GM21529 (cell line): ENCODE measurements at regions not wholly inside any gene's neighbourhood (a gene's known extent, or its start where the extent isn't known, plus 50 kb on each side); places are given as distances from the start of the nearest gene placed in this dataset.

Source experiments
- ATAC-seq: cut with Tn5 transposase; IDR thresholded peaks from one replicate; pipeline ENCODE4 v1.9.1; 2021; ENCODE audit not compliant: unreplicated experiment

DNA sequence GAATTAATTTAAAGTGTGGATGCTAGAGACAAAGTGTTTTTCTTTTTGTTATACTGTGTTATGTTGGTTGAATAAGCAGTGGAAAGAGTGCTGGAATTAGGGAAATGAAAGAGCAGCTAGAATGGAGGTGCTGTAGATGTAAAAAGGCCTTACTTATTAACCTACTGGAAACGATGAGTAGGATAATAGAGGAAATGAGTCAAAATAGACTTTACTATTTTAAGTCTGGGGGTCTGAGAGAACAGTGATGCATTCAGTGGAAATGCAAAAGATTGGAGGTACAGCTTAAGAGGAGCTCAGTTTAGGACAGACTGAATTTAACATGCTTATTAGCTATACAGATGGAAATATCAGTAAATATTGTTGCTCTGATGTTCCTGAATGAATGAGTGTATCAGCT, 674.0 kb downstream of the OTOL1 start:
- no peak for ATAC-seq

DNA sequence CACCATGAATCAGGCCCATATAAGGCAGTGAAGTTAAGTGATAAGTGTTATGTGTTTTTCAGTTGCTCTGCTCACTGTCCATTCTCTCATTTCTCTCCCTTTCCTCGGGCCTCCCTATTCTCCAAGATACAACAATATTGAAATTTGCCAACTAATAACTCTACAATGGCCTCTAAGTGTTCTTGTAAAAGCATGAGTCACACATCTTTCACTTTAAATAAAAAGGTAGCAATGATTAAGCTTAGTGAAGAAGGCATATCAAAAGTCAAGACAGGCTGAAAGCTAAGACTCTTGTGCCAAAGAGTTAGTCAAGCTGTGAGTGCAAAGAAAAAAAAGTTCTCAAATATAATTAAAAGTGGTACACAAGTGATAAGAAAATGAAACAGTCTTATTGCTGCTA, 675.4 kb downstream of the OTOL1 start:
- ATAC-seq = no peak

DNA sequence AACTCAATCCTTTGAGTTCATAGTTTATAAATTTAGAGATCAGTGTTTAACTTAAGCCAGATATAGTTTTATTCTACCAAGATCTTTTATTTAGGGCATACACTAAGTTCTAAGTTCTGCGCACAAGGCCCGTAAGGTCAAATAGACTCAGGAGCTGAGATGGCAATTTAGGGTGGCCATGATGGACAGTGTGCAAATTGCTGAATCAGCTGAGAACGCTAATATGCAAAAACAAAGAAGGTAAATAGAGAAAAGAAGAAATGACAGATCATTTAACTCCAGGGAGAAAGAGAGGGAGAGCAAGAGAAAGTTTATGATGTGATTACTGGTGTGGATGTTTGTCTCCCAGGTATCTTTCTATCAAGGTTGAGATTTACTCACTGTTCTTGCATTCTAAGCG, 678.5 kb downstream of the OTOL1 start:
- ATAC-seq = no peak

- no peak for ATAC-seq
Measured at GRCh38 chr3:162175878-162176277, 679.3 kb downstream of the OTOL1 start.

GRCh38 chr3:162183440-162183839, 686.8 kb downstream of the OTOL1 start:
- no peak for ATAC-seq

DNA sequence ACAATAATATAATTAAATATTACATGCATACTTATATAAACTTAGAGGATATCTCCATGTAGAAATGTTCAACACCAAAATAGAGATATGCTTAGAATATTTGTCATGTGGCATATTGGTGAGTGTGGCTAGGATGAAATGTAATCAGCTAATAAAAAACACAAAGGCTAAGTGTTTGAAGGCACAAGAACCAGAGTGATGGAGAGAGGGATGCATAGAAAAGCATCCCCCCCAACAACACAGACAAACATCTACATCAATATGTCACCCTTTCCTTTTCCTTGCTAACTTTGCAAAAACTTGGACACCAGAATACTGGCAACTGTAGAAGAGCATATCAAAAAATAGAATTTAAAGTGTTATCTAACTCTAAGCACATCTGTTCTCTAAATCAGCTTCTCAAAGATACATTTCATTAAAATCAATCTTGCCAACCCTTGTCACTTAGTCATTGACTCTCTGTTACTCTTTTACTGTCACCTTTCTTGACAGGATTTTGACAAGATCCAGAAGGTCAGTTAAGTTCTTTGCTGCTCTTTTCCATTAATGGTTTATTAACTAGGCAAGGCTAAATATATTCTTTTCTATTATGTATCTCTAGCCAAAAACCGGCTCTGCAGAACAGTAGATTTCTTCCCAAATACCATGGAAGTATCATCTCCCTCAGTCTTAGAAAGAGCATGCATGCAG, 695.9 kb downstream of the OTOL1 start:
- no peak for ATAC-seq

DNA sequence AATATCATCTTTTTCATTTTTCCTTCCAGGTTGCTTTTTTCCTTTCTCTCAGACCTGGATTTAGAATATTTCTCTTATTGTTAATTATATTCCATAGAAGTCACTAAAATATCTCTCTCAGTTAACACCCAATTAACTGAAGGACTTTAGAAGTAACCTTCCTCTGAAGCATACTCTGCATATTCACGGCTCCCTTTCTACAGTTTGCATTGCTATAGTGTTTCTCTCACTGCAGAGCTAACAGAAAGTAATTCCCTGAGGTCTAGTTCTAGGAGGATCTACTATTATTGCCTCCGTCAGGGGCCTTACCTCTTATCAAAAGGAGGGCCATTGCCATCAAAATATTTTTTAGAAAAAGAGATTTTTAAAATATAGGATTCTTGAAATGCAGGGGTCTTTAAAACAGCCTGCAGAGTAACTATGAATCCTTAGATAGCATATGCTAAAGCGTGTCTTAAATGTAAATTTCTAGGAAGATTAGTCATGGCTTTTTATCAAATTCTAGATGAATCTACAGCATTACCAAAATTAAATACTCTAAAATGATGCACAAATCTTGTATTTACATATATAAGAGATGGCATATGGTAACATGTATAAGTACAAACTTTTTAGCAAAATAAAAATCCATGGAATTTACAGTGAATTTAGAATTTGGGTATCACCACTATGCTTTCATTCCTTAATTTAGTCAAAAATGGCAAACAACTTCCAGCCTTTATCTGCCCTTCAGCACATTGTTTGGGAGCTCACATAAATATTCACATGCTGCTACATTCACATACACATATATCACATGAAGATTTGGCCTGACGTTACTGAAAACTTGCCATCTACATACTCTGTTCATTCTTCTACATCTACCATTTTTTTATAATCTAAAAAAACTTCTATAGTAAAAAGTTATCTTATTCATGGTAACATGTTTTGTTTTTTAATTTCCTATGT, 696.8 kb downstream of the OTOL1 start:
- ATAC-seq = no peak

DNA sequence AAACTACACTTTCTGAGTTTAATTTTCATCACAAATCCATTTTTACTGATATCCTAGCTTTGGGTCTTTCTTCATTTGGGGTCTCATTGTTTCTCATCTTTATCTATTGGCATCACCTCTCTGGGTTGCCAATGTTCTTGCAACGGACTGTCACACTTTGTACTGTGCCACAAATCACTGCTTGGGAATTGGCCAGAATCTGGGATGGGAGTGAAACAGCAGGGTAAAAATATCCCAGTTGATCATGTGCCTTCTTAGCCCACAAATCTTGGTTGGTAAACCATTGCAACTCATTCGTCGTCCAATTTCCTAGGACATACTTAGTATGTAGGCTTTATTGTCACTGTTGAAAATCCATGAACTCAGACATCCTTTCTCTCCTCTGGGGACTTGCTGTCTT, 698.5 kb downstream of the OTOL1 start:
- ATAC-seq = no peak

GRCh38 chr3:162196964-162197363, 700.4 kb downstream of the OTOL1 start:
- ATAC-seq = no peak

- no peak for ATAC-seq
Measured at GRCh38 chr3:162200836-162201235, 704.2 kb downstream of the OTOL1 start.

DNA sequence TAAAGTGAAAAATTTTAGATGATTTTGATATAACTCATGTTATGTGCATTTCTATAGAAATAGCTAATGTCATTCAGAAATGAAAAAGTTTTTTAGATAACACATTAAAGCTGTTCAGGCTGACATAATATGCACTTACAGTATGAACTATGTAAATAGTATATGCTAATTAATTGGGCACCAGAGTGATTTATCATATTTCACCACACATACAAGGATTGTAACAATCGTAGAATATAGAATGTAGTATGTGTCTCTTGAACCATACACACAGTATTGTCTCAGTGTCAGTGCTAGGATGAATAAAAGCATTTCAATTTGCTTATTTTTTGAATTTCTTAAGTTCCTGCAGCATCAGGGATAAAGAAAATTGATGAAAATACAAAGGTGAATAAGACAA, 710.0 kb downstream of the OTOL1 start:
- ATAC-seq = no peak

GRCh38 chr3:162211470-162211869, 714.9 kb downstream of the OTOL1 start:
- ATAC-seq = no peak

- no peak for ATAC-seq
Measured at GRCh38 chr3:162213196-162213595, 716.6 kb downstream of the OTOL1 start.

DNA sequence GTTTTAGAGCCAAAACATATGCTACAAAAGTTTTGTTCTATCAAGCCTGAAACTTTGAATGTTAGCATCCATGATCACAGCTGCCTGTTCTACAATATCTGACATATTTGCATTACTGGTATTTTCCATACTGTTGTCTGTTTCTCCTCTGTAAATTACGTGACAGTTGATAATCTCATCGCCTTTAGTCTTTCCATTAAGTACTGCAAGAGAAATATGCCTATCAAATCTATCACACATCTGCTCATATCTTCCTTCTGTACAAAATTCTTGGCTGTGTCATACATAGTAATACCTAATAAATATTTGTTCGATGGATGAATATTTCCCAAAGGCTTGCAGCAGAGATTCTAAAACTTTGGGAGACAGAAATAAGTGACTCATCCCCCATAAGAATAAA, 717.3 kb downstream of the OTOL1 start:
- ATAC-seq = no peak

- ATAC-seq = no peak
Measured at GRCh38 chr3:162217647-162218046, 721.0 kb downstream of the OTOL1 start.

DNA sequence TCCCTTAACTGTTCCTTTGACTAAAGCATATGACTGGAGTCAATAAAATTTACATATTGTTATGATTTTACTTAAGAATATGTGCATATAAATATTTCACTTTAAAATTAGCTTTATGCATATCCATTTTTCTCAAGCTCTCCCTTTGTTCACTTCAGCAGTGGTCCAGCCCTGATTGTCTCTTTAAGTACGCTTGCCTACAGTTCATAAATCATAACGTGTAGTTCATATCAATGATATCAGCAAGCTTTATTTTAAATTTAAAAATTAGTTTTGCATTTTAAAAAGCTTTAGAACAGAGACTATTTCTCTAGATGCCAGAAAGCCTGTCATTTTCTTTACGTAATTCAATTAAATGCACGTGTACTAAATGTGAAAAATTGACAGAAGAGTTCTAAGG, 721.9 kb downstream of the OTOL1 start:
- ATAC-seq = no peak

DNA sequence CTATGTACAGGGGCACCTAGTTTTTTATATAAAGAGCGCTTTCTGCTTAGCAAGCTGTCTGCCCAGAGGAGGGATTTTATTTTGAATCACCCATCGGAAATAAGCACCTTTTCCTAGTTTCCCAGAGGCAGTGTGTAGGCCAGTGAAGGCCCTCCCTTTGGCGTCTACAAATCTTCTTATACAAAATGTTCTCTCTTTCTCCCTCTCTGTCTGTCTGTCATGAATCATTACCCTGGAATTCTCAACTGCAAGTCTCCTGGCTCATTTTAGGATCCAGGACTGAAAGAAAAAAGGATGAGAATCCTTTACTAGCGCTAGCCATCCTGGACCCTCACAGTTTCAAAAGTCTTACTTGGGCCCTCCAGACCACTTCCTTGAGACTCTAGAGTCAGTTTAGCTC, 728.1 kb downstream of the OTOL1 start:
- ATAC-seq = no peak

DNA sequence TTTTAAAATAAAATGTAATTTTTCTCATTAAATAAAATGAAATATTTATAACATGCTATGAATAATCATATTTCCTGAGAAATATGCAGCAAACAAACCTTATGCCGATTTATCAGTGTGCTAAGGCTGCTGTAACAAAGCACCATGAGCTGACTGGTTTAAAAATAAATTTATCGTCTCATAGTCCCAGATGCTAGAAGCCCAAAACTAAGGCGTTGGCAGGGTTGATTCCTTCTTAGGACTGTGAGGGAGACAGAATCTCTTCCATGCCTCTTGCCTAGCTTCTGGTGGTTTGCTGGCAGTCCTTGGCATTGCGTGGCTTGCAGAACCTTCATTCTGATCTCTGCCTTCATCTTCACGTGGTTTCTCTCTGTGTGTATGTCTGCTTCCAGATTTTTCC, 740.3 kb downstream of the OTOL1 start:
- ATAC-seq = no peak

DNA sequence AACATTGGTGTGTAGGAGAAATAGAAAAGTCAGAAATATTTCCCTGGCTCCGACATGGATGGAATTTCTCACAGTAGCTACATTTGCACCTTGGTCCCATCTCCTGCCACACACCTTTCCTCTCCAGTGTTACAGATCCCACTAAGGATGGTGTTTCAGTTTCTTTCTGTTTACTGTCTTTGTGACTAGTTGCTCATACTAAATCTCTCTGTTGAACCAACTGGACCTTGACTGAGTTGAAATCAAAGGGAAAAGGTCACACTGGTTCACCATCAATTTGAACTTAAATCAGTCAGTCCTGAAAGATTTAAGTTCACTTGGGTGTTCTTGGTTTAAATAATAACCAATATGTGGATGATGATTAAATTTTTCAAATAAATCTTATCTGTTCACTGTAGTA, 754.2 kb downstream of the OTOL1 start:
- no peak for ATAC-seq

DNA sequence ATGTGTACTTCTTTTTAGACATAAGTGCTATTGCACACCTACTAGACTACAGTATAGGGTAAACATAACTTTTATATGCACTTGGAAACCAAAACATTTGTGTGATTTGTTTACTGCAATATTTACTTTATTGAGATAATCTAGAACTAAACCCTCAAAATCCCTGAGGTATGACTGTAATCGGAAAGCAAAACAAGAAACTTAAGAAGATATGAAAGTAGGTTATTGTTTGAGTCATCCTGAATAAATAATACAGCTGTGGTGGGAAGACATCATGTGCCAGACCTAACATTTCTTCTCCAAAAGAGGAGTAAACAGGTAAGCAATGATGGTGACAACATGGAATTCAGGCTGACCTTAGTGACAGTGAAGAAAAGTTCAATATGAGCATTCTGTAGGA, 765.5 kb downstream of the OTOL1 start:
- no peak for ATAC-seq

- ATAC-seq = no peak
Measured at GRCh38 chr3:162263596-162263995, 767.0 kb downstream of the OTOL1 start.
